GM13976 (cell line): ENCODE measurements at regions not wholly inside any gene's neighbourhood (a gene's known extent, or its start where the extent isn't known, plus 50 kb on each side); places are given as distances from the start of the nearest gene placed in this dataset.

ENCODE experiments used
- DNase-seq: peaks from one replicate; pipeline ENCODE4 v3.0.0; 2012; ENCODE audit warnings: low spot score
- CTCF ChIP-seq: IDR thresholded peaks from 2 replicates; pipeline ENCODE4 v1.5.1; 2012; ENCODE audit warnings: borderline replicate concordance, mild to moderate bottlenecking; ENCODE audit not compliant: insufficient read depth; ENCODE audit errors: extremely low read depth, missing control alignments, control extremely low read depth
- in situ Hi-C: fragments of 300-500 bp; cut with MboI; formaldehyde crosslinking; loops from one replicate; pipeline ENCODE4 v1.12.0; 2022; ENCODE audit warnings: low sequenced_read_pairs, mixed read lengths, inconsistent platforms; ENCODE audit not compliant: unreplicated experiment

GRCh38 chr12:24759155-24759554 is 189.7 kb downstream of the BCAT1 start:
- in situ Hi-C loops, result loop anchor here (25.0 kb wide), 1 partner anchor 1547 kb away; no protein-coding TSS in a partner anchor
- DNase-seq, result no peak
- no peak for TF ChIP-seq CTCF

DNA sequence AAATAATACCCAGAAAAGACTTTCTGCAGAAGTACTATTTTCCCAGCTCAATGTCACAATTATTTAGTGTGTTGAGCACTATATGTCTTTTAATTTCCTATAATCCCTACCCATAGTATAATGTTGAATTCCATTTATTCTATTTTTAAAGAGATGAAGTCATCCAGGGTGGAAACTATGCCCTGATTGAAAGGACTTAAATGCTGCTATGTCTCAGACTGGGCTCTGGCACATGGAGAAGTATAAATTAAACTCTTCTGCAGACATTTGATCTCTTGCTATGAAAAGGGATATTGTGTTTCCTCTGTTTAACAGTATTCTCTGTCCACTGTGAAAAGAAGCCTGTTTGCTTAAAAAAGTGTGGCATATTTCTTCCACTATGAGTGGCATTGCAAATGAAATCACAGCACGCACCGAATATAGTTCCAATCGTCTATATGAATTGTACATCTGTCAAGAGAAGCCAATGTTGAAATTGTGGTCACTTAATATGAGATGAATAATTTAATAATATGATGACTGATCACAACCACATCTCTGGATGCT is 192.3 kb downstream of the BCAT1 start:
- DNase-seq, result no peak
- in situ Hi-C loops, result loop anchor here (25.0 kb wide), 1 partner anchor 1544 kb away; no protein-coding TSS in a partner anchor
- no peak for TF ChIP-seq CTCF

- no peak for DNase-seq
- TF ChIP-seq CTCF, result no peak
- in situ Hi-C loops, result loop anchor here (25.0 kb wide), 1 partner anchor 1543 kb away; no protein-coding TSS in a partner anchor
Observed at GRCh38 chr12:24754690-24755638, 193.9 kb downstream of the BCAT1 start.

DNA sequence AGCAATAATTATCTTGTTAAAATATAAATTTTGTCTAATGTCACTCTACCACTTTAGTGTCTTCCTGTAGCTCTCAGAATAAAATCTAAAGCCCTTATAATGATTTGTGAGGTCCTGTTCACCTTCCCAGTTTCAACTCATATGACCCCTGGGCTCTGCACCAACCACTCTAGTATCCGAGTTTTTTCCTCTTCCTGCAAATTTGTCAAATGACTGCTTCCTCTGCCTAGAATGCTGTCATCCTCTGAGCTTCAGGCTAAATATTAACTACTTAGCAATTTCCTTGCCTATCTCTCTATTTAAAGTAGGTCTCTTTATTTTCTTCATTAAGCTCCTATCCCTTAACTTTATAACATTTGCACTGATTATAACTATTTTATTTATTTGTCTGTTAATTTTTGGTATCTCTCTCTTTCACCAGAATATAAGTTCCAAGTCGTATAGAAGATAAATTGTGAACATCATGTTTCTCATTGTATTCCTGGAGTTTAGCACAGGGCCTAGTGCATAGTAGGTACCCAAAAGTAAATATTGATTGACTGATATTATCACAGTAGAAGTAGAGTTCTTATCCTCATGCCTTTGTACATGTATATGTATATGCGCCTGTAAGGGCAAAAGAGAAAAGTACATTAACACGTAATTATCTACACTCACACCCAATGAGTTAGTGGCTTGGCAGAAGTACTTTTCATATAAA is 196.0 kb downstream of the BCAT1 start:
- no peak for DNase-seq
- in situ Hi-C loops, result loop anchor here (25.0 kb wide), 1 partner anchor 1541 kb away; no protein-coding TSS in a partner anchor
- TF ChIP-seq CTCF, result no peak

DNA sequence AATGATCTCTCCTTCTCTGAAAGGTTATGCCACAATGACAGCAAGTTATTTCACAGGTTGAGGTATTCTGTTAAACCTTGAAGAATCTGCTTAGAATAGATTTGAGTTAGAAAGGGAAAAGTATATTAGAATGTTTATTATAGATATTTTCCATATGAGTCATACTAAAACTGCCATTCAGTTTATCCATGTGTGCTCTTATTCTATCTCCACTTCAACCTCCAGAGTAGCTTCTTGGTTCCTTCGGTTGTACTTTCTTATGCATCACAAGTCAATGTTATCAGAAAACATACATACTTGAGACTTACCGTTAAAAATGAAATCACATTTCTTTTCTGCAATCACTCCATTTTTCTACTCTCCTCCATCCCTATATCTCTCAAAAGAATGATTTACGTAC is 197.7 kb downstream of the BCAT1 start:
- no peak for DNase-seq
- TF ChIP-seq CTCF, result no peak
- in situ Hi-C loops, result loop anchor here (25.0 kb wide), 1 partner anchor 1539 kb away; no protein-coding TSS in a partner anchor

DNA sequence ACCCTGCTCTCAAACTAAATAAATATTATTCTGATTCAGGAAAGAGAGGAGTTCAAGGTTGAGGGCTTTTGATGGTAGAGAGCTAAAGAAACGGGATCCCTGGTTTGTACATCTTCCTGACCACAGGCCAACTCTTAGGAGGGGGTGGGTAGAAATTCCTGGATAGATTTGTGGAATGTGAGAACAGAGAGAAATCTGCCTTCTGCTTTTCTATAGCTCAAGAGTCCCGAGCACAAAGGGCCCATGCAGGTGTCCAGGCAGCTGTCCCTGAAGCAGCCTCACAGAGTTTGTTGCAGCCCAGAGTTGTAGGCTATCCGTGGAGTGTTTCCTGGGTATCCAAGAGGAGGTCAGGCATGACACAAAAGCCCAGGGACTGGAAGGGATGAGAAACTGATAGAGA is 198.6 kb downstream of the BCAT1 start:
- TF ChIP-seq CTCF, result no peak
- in situ Hi-C loops, result loop anchor here (25.0 kb wide), 1 partner anchor 1538 kb away; no protein-coding TSS in a partner anchor
- no peak for DNase-seq
